Thoracic aorta (tissue), 2 donors: ENCODE measurements at regions not wholly inside any gene's neighbourhood (a gene's known extent, or its start where the extent isn't known, plus 50 kb on each side); places are given as distances from the start of the nearest gene placed in this dataset.

ENCODE experiments used
- ATAC-seq: fragments of 150-250 bp; one replicate; pipeline ENCODE4 v1.8.0; 2017; ENCODE audit warnings: low read depth; ENCODE audit not compliant: insufficient number of reproducible peaks, low FRiP score
- DNase-seq: peaks from one replicate; pipeline ENCODE4 v3.0.0-alpha.2; 2020; ENCODE audit warnings: low spot score
- H3K27ac ChIP-seq, 2 donors: fragments of 200-600 bp; sonication (generic); 1 replicate in 1 of 2; 2 replicates in 1 of 2; pipeline ENCODE4 v1.5.1; 2016; ENCODE audit warnings: mild to moderate bottlenecking in 2 of 2, moderate library complexity in 2 of 2
- H3K27me3 ChIP-seq: fragments of 200-600 bp; sonication (generic); replicated peaks from 2 replicates; pipeline ENCODE4 v1.6.0; 2016; ENCODE audit warnings: mild to moderate bottlenecking; ENCODE audit not compliant: insufficient read depth
- H3K36me3 ChIP-seq: fragments of 200-600 bp; sonication (generic); one replicate; pipeline ENCODE4 v1.5.1; 2016
- H3K4me1 ChIP-seq, 2 donors: fragments of 200-600 bp; sonication (generic); 1 replicate in 1 of 2; 2 replicates in 1 of 2; pipeline versions ENCODE4 v1.5.1 to v1.6.0; 2016; ENCODE audit warnings: low read depth in 2 of 2, mild to moderate bottlenecking in 1 of 2; ENCODE audit not compliant: control insufficient read depth in 1 of 2
- H3K4me3 ChIP-seq: fragments of 200-600 bp; sonication (generic); 2 replicates; pipeline ENCODE4 v1.5.1; 2016; ENCODE audit warnings: mild to moderate bottlenecking
- H3K9me3 ChIP-seq: fragments of 200-600 bp; sonication (generic); 2 replicates; pipeline ENCODE4 v1.5.1; 2016
- CTCF ChIP-seq: fragments of 200-600 bp; sonication (generic); IDR thresholded peaks from one replicate; pipeline ENCODE4 v1.5.1; 2019; ENCODE audit warnings: antibody characterized with exemption

- H3K27ac ChIP-seq = no peak overlapping the region
- no peaks in the 10 kb centered on the region for H3K36me3 ChIP-seq
- TF ChIP-seq CTCF = no peak
- H3K9me3 ChIP-seq = no peaks in the 10 kb centered on the region
- no peaks in the 10 kb centered on the region for H3K27me3 ChIP-seq
- H3K4me1 ChIP-seq = no peaks in the 10 kb centered on the region
- no peak overlapping the region for H3K4me3 ChIP-seq
- ATAC-seq = no peak
- DNase-seq = no peak
Observed at GRCh38 chr18:26642440-26643348, 94.3 kb upstream of the KCTD1 start.

- Histone ChIP-seq H3K36me3 (no peaks in the 10 kb centered on the region), H3K4me3 (no peak overlapping the region), H3K9me3 (no peaks in the 10 kb centered on the region), H3K27me3 (no peaks in the 10 kb centered on the region), H3K4me1 (no peaks in the 10 kb centered on the region), H3K27ac (no peak overlapping the region)
- no peak for TF ChIP-seq CTCF
- ATAC-seq (no peak), DNase-seq (no peak)
Observed at GRCh38 chr18:26640541-26640940, 92.2 kb upstream of the KCTD1 start.

- no peaks in the 10 kb centered on the region for H3K27me3 ChIP-seq
- H3K36me3 ChIP-seq = no peaks in the 10 kb centered on the region
- H3K9me3 ChIP-seq = no peaks in the 10 kb centered on the region
- no peak for DNase-seq
- no peak for TF ChIP-seq CTCF
- no peak for ATAC-seq
- no peak overlapping the region for H3K4me3 ChIP-seq
- H3K27ac ChIP-seq = no peak overlapping the region
- H3K4me1 ChIP-seq = no peaks in the 10 kb centered on the region
Observed at GRCh38 chr18:26639149-26639548, 90.8 kb upstream of the KCTD1 start.

- Histone ChIP-seq H3K4me3 (no peak overlapping the region), H3K27ac (no peak overlapping the region), H3K9me3 (no peaks in the 10 kb centered on the region), H3K27me3 (no peaks in the 10 kb centered on the region), H3K36me3 (no peaks in the 10 kb centered on the region), H3K4me1 (no peaks in the 10 kb centered on the region)
- ATAC-seq (no peak), DNase-seq (no peak)
- TF ChIP-seq CTCF = no peak
Observed at GRCh38 chr18:26637983-26638382, 89.6 kb upstream of the KCTD1 start.

- no peaks in the 10 kb centered on the region for H3K4me1 ChIP-seq
- H3K4me3 ChIP-seq = no peak overlapping the region
- H3K9me3 ChIP-seq = no peaks in the 10 kb centered on the region
- no peak for ATAC-seq
- H3K27me3 ChIP-seq = no peaks in the 10 kb centered on the region
- no peak for TF ChIP-seq CTCF
- no peaks in the 10 kb centered on the region for H3K36me3 ChIP-seq
- no peak for DNase-seq
- H3K27ac ChIP-seq = no peak overlapping the region
Observed at GRCh38 chr18:26637324-26637723, 89.0 kb upstream of the KCTD1 start.
